ENCODE measurements at regions not wholly inside any gene's neighbourhood (a gene's known extent, or its start where the extent isn't known, plus 50 kb on each side); places are given as distances from the start of the nearest gene placed in this dataset.

- H3K4me1 ChIP-seq, result no peaks in the 10 kb centered on the region
- no peaks in the 10 kb centered on the region for H3K36me3 ChIP-seq
- no peak for ATAC-seq
- no peak for TF ChIP-seq EP300 (IDR thresholded peaks at IDR 0.05)
- no peak for TF ChIP-seq POLR2A (IDR thresholded peaks at IDR 0.05)
- TF ChIP-seq CTCF (IDR thresholded peaks at IDR 0.05), result no peak
- no peak for TF ChIP-seq POLR2AphosphoS5 (IDR thresholded peaks at IDR 0.05)
- WGBS, 2 donors (ENCODE audit: low coverage in 1 of 2), result 85 to 86% methylated on average over 2 to 4 of the region's 5 CpGs
- peaks cover 0 to 21% (median 0%) of the 10 kb centered on the region in 3 donors for H3K9me3 ChIP-seq
- no peak overlapping the region for H3K4me3 ChIP-seq
- H3K27ac ChIP-seq, result no peak overlapping the region
- no peaks in the 10 kb centered on the region for H3K27me3 ChIP-seq
These were observed 92.9 kb downstream of the SNRPE start for GRCh38 chr1:203954293-203954692.

DNA sequence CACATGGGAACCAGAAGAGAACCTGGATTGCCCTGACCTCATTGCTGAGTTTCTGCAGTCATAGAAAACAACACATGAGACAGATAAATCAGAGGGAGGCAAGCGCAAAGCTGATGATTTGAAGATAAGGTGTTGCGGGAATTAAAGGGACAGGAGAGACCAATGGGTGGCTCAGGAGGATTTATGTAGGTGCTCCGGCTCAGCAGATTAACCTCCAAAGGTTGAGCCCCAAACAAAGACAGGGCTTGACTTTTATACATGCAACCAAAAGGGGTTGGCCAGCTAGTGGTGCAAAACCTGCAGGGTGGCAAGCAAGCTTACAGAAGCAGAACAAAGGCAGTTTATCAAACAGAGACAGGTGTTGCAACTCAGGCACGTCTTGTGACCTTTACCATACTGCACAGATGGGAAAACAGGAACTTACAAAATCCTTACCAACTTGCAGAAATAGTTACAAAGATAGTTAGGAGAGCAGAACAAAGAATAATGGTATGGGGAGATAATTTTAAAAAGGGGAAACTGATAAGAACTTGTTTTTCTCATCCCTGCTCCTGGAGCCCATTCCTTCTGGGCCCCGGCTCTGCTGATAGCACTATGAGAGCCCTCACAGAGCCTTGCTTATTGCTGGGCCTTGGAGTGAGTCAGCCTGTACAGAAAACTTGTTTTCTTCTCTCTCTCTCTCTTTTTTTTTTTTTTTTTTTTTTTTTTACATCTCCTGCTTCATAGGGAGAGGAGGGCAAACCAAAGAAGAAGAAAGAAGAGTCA is 93.6 kb downstream of the SNRPE start:
- Histone ChIP-seq H3K4me1 (no peaks in the 10 kb centered on the region), H3K9me3 (peaks cover 0 to 21% (median 0%) of the 10 kb centered on the region in 3 donors), H3K36me3 (no peaks in the 10 kb centered on the region), H3K27me3 (no peaks in the 10 kb centered on the region), H3K4me3 (no peak overlapping the region), H3K27ac (no peak overlapping the region)
- 77% methylated on average over 5 of the region's 5 CpGs for WGBS, 2 donors (ENCODE audit: low coverage in 1 of 2)
- ATAC-seq, result no peak
- TF ChIP-seq POLR2A (IDR thresholded peaks at IDR 0.05), result no peak
- TF ChIP-seq CTCF (IDR thresholded peaks at IDR 0.05), result no peak
- TF ChIP-seq EP300 (IDR thresholded peaks at IDR 0.05), result no peak
- no peak for TF ChIP-seq POLR2AphosphoS5 (IDR thresholded peaks at IDR 0.05)

DNA sequence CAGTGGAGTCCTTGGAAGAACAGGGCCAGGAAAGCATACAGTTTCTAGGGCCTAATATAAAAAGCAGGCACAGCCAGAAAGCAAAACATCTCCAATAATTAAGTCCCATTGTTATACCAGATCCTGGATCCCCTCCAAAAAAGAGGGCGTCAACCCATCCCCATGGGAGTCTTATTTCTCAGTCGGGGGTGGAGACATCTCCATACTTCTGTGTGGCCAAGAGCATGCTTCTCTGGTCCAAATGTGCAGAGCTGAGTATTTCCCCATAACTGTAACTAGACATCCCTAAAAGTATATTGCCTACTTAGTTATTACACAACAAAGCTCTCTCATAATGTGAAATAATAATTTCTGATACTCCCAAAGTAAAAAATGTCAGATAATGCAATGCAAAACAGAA is 104.2 kb upstream of the SOX13 start:
- no peak overlapping the region for H3K27ac ChIP-seq
- no peak overlapping the region for H3K4me3 ChIP-seq
- no peaks in the 10 kb centered on the region for H3K36me3 ChIP-seq
- no peaks in the 10 kb centered on the region for H3K4me1 ChIP-seq
- peak; percentile 68 for ATAC-seq
- no peak for TF ChIP-seq CTCF (IDR thresholded peaks at IDR 0.05)
- TF ChIP-seq POLR2A (IDR thresholded peaks at IDR 0.05), result no peak
- no peak for TF ChIP-seq POLR2AphosphoS5 (IDR thresholded peaks at IDR 0.05)
- H3K27me3 ChIP-seq, result no peaks in the 10 kb centered on the region
- 27 to 68% methylated on average over 2 of the region's 2 CpGs for WGBS, 2 donors (ENCODE audit: low coverage in 1 of 2)
- H3K9me3 ChIP-seq, result no peaks in the 10 kb centered on the region

DNA sequence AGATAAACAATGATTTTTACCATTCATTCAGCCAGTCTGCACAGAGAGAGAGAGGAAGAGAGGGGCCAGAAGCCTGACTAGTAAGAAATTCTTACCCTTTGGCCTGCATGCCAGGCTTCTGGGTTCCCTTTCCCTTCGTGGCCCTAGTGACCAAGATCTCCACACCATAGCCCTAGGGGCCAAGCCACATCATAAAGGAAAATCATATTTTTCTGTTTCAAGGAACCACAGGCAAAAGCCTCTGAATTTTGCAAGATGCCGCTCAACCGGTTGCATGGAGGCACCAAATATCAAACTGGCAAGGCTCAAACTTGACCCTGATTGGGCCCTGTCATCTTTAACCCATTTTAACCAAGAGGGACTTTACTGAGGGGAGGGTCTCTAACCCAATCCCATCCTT is 103.1 kb upstream of the SOX13 start:
- TF ChIP-seq POLR2A (IDR thresholded peaks at IDR 0.05) (no peak), EP300 (IDR thresholded peaks at IDR 0.05) (no peak), POLR2AphosphoS5 (IDR thresholded peaks at IDR 0.05) (no peak), CTCF (IDR thresholded peaks at IDR 0.05) (no peak)
- WGBS, 2 donors (ENCODE audit: low coverage in 1 of 2), result 75 to 83% methylated on average over 2 to 3 of the region's 3 CpGs
- no peaks in the 10 kb centered on the region for H3K4me1 ChIP-seq
- H3K9me3 ChIP-seq, result peaks cover 0 to 8% (median 0%) of the 10 kb centered on the region in 3 donors
- no peaks in the 10 kb centered on the region for H3K27me3 ChIP-seq
- ATAC-seq, result no peak
- H3K4me3 ChIP-seq, result no peak overlapping the region
- no peaks in the 10 kb centered on the region for H3K36me3 ChIP-seq
- H3K27ac ChIP-seq, result no peak overlapping the region

GRCh38 chr1:203985044-203985443 is 87.9 kb upstream of the SOX13 start:
- Histone ChIP-seq H3K27me3 (no peaks in the 10 kb centered on the region), H3K9me3 (no peaks in the 10 kb centered on the region), H3K27ac (no peak overlapping the region), H3K4me1 (no peaks in the 10 kb centered on the region), H3K36me3 (no peaks in the 10 kb centered on the region), H3K4me3 (no peak overlapping the region)
- TF ChIP-seq POLR2A (IDR thresholded peaks at IDR 0.05), result no peak
- no peak for TF ChIP-seq POLR2AphosphoS5 (IDR thresholded peaks at IDR 0.05)
- no peak for TF ChIP-seq EP300 (IDR thresholded peaks at IDR 0.05)
- TF ChIP-seq CTCF (IDR thresholded peaks at IDR 0.05), result no peak
- no peak for ATAC-seq

Data from gastroesophageal sphincter (tissue), 4 donors.